ENCODE measurements at regions not wholly inside any gene's neighbourhood (a gene's known extent, or its start where the extent isn't known, plus 50 kb on each side); places are given as distances from the start of the nearest gene placed in this dataset.

DNA sequence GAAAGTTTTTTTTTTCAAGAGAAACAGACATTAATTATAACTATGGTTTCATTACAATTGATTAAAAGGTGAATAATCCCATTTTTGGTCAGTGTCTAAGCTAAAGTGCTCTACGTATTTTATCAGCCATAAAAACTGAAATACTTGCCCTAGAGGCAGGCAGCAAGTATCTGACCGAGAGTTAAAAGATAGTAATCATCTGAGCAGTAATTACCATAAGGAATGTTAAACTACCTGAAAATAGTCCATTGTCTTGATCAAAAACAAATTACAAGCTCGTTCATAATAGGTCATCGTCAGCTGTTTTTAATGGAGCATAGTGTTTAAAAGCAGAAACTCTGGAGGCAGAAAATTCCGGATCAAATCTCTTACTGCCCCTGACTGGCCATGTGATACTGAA, 105.7 kb upstream of the ZEB2 start (continued):
- TF ChIP-seq TSHZ1 (tag by site-specific recombination; IDR thresholded peaks at IDR 0.05; ENCODE audit: borderline replicate concordance): no peak
- TF ChIP-seq ZNF670 (tag by site-specific recombination; IDR thresholded peaks at IDR 0.05; ENCODE audit: low read depth): no peak
- TF ChIP-seq BCL11B (tag by site-specific recombination; IDR thresholded peaks at IDR 0.05; ENCODE audit: low read depth): no peak
- TF ChIP-seq ZNF112 (tag by site-specific recombination; IDR thresholded peaks at IDR 0.05): no peak
- no peak for TF ChIP-seq ZNF174 (tag by site-specific recombination; IDR thresholded peaks at IDR 0.05)
- no peak for TF ChIP-seq MEIS1 (CRISPR knock-in tag; IDR thresholded peaks at IDR 0.05; ENCODE audit: borderline replicate concordance)
- TF ChIP-seq ZNF132 (tag by site-specific recombination; IDR thresholded peaks at IDR 0.05; ENCODE audit: borderline replicate concordance): no peak
- TF ChIP-seq, protein P1, sequence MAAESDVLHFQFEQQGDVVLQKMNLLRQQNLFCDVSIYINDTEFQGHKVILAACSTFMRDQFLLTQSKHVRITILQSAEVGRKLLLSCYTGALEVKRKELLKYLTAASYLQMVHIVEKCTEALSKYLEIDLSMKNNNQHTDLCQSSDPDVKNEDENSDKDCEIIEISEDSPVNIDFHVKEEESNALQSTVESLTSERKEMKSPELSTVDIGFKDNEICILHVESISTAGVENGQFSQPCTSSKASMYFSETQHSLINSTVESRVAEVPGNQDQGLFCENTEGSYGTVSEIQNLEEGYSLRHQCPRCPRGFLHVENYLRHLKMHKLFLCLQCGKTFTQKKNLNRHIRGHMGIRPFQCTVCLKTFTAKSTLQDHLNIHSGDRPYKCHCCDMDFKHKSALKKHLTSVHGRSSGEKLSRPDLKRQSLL (tag by site-specific recombination; IDR thresholded peaks at IDR 0.05): no peak

- H3K27ac ChIP-seq (ENCODE audit: extremely low read depth, low read depth, low read length): no peak overlapping the region
- H3K4me3 ChIP-seq (ENCODE audit: low read depth, low read length): no peak overlapping the region
- ChIA-PET POLR2A (no interaction called here), CTCF (interaction anchor here (0.7 kb wide), 1 partner anchor 1125 kb away, joined by 4 read pairs; no protein-coding TSS in a partner anchor)
- no peaks in the 10 kb centered on the region for H3K36me3 ChIP-seq (ENCODE audit: control insufficient read depth in 2 of 2, insufficient read depth in 1 of 2, low read length in 2 of 2)
- peaks cover 2% of the 10 kb centered on the region; the same call in 1 of the 2 replicates for H3K4me1 ChIP-seq (ENCODE audit: control insufficient read depth, insufficient read depth, low read length)
- no peaks in the 10 kb centered on the region for H3K9me3 ChIP-seq (ENCODE audit: control insufficient read depth, insufficient read depth, low read depth, low read length)
- TF ChIP-seq, protein P1 (tag by site-specific recombination; IDR thresholded peaks at IDR 0.05): no peak
- no peak for TF ChIP-seq MEIS1 (CRISPR knock-in tag; IDR thresholded peaks at IDR 0.05; ENCODE audit: borderline replicate concordance)
- TF ChIP-seq ZSCAN4 (tag by site-specific recombination; IDR thresholded peaks at IDR 0.05): no peak
- TF ChIP-seq HOXC10 (CRISPR knock-in tag; IDR thresholded peaks at IDR 0.05): no peak
- no peak for TF ChIP-seq ZNF548 (tag by site-specific recombination; IDR thresholded peaks at IDR 0.05)
- no peak for TF ChIP-seq ZEB2 (tag by site-specific recombination; IDR thresholded peaks at IDR 0.05)
- TF ChIP-seq, protein P2, sequence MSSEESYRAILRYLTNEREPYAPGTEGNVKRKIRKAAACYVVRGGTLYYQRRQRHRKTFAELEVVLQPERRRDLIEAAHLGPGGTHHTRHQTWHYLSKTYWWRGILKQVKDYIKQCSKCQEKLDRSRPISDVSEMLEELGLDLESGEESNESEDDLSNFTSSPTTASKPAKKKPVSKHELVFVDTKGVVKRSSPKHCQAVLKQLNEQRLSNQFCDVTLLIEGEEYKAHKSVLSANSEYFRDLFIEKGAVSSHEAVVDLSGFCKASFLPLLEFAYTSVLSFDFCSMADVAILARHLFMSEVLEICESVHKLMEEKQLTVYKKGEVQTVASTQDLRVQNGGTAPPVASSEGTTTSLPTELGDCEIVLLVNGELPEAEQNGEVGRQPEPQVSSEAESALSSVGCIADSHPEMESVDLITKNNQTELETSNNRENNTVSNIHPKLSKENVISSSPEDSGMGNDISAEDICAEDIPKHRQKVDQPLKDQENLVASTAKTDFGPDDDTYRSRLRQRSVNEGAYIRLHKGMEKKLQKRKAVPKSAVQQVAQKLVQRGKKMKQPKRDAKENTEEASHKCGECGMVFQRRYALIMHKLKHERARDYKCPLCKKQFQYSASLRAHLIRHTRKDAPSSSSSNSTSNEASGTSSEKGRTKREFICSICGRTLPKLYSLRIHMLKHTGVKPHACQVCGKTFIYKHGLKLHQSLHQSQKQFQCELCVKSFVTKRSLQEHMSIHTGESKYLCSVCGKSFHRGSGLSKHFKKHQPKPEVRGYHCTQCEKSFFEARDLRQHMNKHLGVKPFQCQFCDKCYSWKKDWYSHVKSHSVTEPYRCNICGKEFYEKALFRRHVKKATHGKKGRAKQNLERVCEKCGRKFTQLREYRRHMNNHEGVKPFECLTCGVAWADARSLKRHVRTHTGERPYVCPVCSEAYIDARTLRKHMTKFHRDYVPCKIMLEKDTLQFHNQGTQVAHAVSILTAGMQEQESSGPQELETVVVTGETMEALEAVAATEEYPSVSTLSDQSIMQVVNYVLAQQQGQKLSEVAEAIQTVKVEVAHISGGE (tag by site-specific recombination; conservative IDR thresholded peaks at IDR 0.05; ENCODE audit: low read depth): no peak
- TF ChIP-seq ZNF280D (tag by site-specific recombination; IDR thresholded peaks at IDR 0.05): no peak
- TF ChIP-seq ZNF223 (tag by site-specific recombination; IDR thresholded peaks at IDR 0.05): no peak
- TF ChIP-seq PRDM10 (tag by site-specific recombination; IDR thresholded peaks at IDR 0.05): no peak
These were observed 105.3 kb upstream of the ZEB2 start for GRCh38 chr2:144625226-144625625.

Measured in HEK293 (cell line).